Fibroblast of skin of scalp (primary cell): ENCODE measurements at regions not wholly inside any gene's neighbourhood (a gene's known extent, or its start where the extent isn't known, plus 50 kb on each side); places are given as distances from the start of the nearest gene placed in this dataset.
"Not testable (repeated sequence)": the region's sequence is repeated elsewhere in the genome, so short reads cannot be mapped to it uniquely, and the experiment has no call there.

Source experiments
- DNase-seq: peaks from one replicate; pipeline ENCODE4 v3.0.0-alpha.2; 2013

DNA sequence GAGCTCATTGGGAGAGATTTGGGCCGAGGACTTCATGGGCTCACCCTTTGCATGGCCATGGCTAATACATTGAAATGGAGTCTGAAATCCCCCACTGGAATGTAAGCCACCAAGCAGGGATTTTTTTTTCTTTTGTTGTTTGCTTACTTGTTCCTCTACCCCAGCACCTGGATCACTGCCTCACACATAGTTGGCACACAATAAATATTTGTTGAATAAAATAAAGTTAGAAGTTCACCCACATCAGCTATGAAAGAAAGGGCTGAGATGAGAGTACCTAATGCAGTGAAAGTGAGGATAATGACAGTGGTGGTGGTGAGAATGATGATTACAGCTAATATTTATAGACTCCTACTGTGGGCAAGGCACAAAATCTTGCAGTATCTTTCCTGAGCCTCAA, 98.1 kb upstream of the ANXA1 start:
- DNase-seq = no peak

GRCh38 chr9:73050887-73051550, 98.2 kb upstream of the ALDH1A1 start:
- DNase-seq = peak; percentile 47

GRCh38 chr9:73050065-73050816, 97.4 kb upstream of the ALDH1A1 start:
- peak; percentile 69 for DNase-seq

- no peak for DNase-seq
These were observed 96.4 kb upstream of the ALDH1A1 start for GRCh38 chr9:73049280-73049679.

- DNase-seq = no peak
These were observed 93.9 kb upstream of the ALDH1A1 start for GRCh38 chr9:73046769-73047168.

- not testable (repeated sequence) for DNase-seq
These were observed 91.9 kb upstream of the ALDH1A1 start for GRCh38 chr9:73044776-73045175.

- DNase-seq = peak; percentile 22
These were observed 89.3 kb upstream of the ALDH1A1 start for GRCh38 chr9:73042155-73042554.

- peak; percentile 45 for DNase-seq
These were observed 86.7 kb upstream of the ALDH1A1 start for GRCh38 chr9:73039271-73040263.

DNA sequence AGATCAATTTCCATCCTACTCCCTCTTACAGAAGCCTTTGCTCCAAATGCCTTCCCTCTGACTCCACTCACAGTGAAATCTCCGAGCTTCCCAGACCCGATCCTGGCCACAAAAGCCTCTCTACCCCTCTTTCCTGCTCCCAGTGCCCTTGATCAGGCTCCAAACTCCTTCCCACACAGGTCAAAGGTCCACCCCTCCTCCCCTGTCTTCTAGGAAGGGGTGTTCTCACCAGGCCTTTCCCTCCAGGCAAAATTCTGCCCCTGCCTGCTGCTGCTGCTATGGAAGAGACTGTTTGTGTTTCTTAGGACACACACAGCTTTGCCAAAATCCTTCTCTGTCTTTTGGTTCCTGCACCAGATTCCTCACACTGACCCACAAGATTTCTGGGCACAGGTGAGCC, 85.8 kb upstream of the ALDH1A1 start:
- no peak for DNase-seq

GRCh38 chr9:73038089-73038509, 85.2 kb upstream of the ALDH1A1 start:
- no peak for DNase-seq

DNA sequence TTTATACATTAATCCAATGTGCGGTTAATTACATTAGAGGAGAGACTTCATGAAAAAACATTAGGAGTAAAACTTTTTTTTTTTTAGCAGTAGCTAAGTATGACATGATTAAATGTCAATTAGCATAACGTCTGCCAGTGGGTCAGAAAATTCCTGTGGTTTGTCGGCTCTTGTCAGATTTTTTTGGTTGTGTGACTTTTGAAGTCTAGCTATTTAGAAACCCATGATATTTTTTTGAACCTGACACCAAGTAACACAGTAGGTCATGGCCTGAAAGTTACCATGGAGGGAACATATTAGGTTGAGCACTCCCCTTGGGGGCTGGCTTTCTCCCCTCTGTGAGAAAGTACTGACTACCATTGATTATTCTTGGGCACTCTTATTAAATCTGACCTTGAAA, 84.8 kb upstream of the ALDH1A1 start:
- DNase-seq = peak; percentile 54

DNA sequence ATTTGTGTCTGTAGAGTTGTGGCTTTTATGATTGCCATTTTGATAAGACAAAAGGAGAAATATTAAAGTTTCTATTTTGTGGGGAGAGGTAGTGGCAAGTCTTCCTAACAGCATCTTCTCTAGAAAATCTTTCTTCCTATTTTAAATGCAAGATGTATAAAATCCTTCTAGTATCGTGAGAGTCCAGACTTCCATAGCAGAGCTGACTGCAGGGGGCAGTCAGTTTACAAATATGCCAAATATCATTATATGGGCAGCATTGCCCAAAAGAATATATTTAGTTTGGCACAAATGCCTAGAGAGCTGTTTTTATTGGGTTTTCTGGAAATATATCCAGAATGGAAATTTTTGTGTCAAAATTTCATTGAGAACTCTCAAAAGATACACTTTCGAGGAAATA, 82.1 kb upstream of the ALDH1A1 start:
- no peak for DNase-seq

DNA sequence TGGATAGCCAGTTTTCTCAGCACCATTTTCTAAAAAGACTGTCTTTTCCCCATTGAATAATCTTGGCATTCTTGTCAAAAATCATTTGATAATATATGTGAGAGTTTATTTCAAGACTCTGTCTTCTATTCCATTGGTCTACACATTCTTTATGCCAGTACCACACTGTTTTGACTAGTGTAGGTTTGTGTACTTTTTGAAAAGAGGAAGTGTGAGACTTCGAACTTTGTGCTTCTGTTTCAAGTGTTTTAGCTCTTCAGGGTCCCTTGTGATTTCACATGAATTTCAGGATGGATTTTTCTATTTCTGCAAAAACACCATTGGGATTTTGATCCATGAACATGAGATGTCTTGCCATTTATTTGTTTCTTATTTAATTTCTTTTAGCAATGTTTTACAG, 78.5 kb upstream of the ALDH1A1 start:
- no peak for DNase-seq

DNA sequence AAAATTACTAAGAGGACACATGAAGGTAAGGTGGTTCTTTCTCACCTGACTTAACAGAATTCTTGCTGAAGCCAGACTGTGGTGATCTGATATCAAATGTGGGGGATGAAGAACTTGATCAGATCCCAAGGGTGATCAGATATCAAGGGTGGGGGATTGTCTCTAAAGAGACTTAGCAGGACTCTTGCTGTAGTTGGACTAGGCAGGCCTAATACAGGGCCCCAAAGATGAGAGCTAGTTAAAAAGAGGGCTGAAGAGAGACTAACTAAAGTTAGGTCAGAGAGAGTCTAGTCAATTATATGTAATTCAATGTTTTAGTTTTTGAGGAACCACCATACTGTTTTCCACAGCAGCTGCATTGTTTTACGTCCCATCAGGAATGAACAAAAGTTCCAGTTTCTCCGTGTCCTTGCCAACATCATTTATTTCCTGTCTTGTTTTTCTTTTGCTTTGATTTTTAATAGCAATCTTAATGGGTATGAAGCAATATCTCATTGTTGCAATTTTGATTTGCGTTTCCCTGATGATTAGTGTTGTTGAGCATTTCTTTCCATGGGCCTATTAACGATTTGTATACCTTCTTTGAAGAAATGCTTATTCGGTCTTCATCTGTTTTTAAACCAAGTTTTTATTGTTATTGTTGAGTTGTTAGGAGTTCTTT, 77.6 kb upstream of the ALDH1A1 start:
- DNase-seq = no peak

DNA sequence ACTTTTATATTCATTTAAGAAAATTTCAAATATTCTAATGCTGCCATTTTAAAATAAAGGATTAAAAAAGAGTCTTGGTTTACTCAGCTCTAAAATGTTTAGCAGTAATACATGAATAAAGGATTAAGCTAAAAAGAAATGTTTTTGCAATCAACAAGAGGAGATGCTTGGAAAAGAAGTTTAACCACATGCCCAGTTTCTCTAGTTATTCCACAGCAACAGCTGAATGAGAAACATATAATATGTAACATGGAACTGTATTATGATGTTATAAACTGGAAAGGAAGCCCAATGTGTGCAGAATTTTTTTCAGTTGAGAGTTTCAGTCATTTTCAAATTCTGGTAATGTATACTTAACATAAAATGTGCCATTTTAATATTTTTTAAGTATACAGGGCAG, 76.5 kb upstream of the ALDH1A1 start:
- no peak for DNase-seq

DNA sequence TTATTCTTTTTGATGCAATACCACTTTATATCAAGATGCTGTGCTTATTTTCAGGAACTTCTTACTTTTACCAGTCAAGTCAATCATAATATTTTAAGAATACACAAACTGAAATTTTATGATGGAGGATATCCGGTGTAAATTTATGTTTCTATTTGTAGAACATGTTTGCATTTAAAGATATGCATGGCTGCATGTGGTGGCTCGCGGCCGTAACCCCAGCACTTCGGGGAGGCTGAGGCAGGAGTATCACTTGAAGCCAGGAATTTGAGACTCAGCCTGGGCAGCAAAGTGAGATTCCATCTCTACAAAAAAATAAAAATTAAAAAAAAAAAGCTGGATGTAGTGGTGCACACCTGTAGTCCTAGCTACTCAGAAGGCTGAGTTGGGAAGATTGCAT, 73.5 kb upstream of the ALDH1A1 start:
- no peak for DNase-seq

DNA sequence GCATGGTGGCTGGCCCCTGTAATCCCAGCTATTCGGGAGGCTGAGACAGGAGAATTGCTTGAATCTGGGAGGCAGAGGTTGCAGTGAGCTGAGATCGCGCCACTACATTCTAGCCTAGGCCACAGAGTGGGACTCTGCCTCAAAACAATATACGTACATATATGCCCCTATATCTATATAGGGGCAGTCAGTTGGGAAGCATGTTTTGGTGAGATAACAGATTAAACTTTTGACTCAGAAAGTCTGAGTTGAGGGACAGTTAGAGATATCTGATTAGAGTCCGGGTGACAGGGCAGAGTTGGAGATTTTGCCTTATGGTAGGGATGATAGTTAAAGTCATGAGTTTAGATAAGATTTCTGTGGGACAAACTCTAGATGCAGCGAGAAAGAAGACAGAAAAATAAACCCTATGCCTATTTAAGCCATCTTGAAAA, 71.8 kb upstream of the ALDH1A1 start:
- DNase-seq = no peak

- peak; percentile 73 for DNase-seq
These were observed 70.2 kb upstream of the ALDH1A1 start for GRCh38 chr9:73023025-73023541.

DNA sequence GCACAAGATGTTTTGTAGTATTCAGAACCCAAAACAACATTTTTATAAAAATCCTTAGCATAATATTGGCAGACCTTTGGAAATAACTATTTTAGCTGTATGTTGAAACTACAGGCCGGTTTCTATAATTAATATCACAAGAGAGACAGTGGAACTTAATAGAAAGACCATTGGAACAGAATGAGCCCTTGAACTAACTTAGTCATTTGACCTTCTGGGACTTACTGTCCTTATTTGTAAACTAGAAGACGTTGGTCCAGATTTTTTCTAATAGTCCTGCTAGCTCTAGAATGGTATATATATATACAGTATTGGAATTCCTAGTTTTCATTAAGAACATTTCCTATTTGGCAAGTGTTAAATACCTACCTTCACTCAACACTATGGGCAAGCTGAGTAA, 69.5 kb upstream of the ALDH1A1 start:
- DNase-seq = no peak

GRCh38 chr9:73020877-73021276, 68.0 kb upstream of the ALDH1A1 start:
- DNase-seq = no peak

- DNase-seq = no peak
These were observed 61.2 kb upstream of the ALDH1A1 start for GRCh38 chr9:73014011-73014410.

- DNase-seq = no peak
These were observed 59.1 kb upstream of the ALDH1A1 start for GRCh38 chr9:73011956-73012355.
